SJSA1 (cell line): ENCODE measurements at regions not wholly inside any gene's neighbourhood (a gene's known extent, or its start where the extent isn't known, plus 50 kb on each side); places are given as distances from the start of the nearest gene placed in this dataset.

Source experiments
- DNase-seq, 2 experiments: peaks; one replicate each; pipeline ENCODE4 v3.0.0-alpha.2; 2015 to 2020; ENCODE audit warnings: low spot score in 2 of 2, low read depth in 1 of 2
- H3K27ac ChIP-seq: fragments of 250-450 bp; sonication (Bioruptor Pico); 2 replicates; pipeline ENCODE4 v1.5.1; 2020; ENCODE audit warnings: mild to moderate bottlenecking, moderate library complexity
- H3K27me3 ChIP-seq: fragments of 250-450 bp; sonication (Bioruptor Pico); replicated peaks from 2 replicates; pipeline ENCODE4 v1.5.1; 2020; ENCODE audit warnings: mild to moderate bottlenecking, moderate library complexity
- H3K36me3 ChIP-seq: fragments of 250-450 bp; sonication (Bioruptor Pico); 2 replicates; pipeline ENCODE4 v1.5.1; 2020; ENCODE audit warnings: mild to moderate bottlenecking
- H3K4me1 ChIP-seq: fragments of 250-450 bp; sonication (Bioruptor Pico); replicated peaks from 2 replicates; pipeline ENCODE4 v1.6.1; 2021; ENCODE audit warnings: mild to moderate bottlenecking
- H3K4me3 ChIP-seq: fragments of 250-450 bp; sonication (Bioruptor Pico); 2 replicates; pipeline ENCODE4 v1.5.1; 2020; ENCODE audit warnings: mild to moderate bottlenecking
- H3K9me3 ChIP-seq: fragments of 250-450 bp; sonication (Bioruptor Pico); replicated peaks from 2 replicates; pipeline ENCODE4 v1.5.1; 2020; ENCODE audit warnings: mild to moderate bottlenecking

- Histone ChIP-seq H3K9me3 (no peaks in the 10 kb centered on the region), H3K4me1 (no peaks in the 10 kb centered on the region), H3K4me3 (no peak overlapping the region), H3K27me3 (no peaks in the 10 kb centered on the region), H3K27ac (no peak overlapping the region), H3K36me3 (no peaks in the 10 kb centered on the region)
- no peak for DNase-seq
Measured at GRCh38 chr13:103540382-103540765, 474.2 kb upstream of the SLC10A2 start.

- no peaks in the 10 kb centered on the region for H3K27me3 ChIP-seq
- no peak overlapping the region for H3K4me3 ChIP-seq
- no peak for DNase-seq
- no peaks in the 10 kb centered on the region for H3K4me1 ChIP-seq
- no peak overlapping the region for H3K27ac ChIP-seq
- no peaks in the 10 kb centered on the region for H3K36me3 ChIP-seq
- no peaks in the 10 kb centered on the region for H3K9me3 ChIP-seq
Measured at GRCh38 chr13:103539721-103540381, 473.6 kb upstream of the SLC10A2 start.

- no peak for DNase-seq
- Histone ChIP-seq H3K27ac (no peak overlapping the region), H3K36me3 (no peaks in the 10 kb centered on the region), H3K9me3 (no peaks in the 10 kb centered on the region), H3K4me1 (no peaks in the 10 kb centered on the region), H3K27me3 (no peaks in the 10 kb centered on the region), H3K4me3 (no peak overlapping the region)
Measured at GRCh38 chr13:103539265-103539664, 473.0 kb upstream of the SLC10A2 start.

- Histone ChIP-seq H3K9me3 (no peaks in the 10 kb centered on the region), H3K4me3 (no peak overlapping the region), H3K36me3 (no peaks in the 10 kb centered on the region), H3K4me1 (no peaks in the 10 kb centered on the region), H3K27ac (no peak overlapping the region), H3K27me3 (no peaks in the 10 kb centered on the region)
- no peak for DNase-seq
Measured at GRCh38 chr13:103537616-103538015, 471.4 kb upstream of the SLC10A2 start.

DNA sequence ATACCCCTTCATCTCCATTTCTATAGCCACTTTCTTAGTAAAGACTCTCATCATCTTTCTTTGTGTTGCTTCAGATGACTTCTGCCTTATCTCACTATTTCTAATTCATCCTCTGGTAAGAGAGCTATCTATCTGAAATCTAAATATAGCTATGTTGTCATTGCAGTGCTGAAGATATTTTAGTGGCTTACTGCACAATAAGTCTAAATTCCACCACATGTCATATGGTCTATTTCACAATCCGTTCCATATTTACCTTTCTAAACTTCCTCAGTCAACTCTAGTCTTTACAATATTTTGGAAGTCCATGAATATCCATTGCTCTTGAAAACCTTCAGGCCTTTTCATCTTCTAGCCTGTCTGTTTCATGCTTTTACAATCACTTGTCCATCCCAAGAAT is 465.1 kb upstream of the SLC10A2 start:
- Histone ChIP-seq H3K27me3 (peaks cover 2% of the 10 kb centered on the region; the same call in 1 of the 2 replicates), H3K4me3 (no peak overlapping the region), H3K36me3 (no peaks in the 10 kb centered on the region), H3K4me1 (no peaks in the 10 kb centered on the region), H3K27ac (no peak overlapping the region), H3K9me3 (no peaks in the 10 kb centered on the region)
- no peak for DNase-seq

DNA sequence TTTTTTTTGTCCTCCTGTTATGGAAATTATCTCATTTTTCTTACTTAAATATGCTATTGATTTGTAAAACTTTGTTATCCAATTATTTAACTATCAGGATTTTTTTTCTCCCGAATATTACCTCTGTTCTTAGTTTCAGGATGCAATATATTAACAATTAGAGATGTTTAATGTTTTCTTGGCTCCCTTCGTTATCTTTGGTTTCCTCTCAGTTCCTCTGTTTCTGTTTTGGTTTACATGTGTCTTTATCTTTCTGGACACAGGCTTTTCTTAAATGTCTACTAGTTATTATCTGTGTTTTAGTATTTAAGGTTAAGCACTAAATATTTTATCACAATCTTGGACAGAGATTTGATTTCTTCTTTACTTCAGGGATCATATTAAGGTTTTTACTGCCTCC is 462.2 kb upstream of the SLC10A2 start:
- Histone ChIP-seq H3K4me3 (no peak overlapping the region), H3K27ac (no peak overlapping the region), H3K27me3 (peaks cover 2% of the 10 kb centered on the region; the same call in 1 of the 2 replicates), H3K9me3 (no peaks in the 10 kb centered on the region), H3K36me3 (no peaks in the 10 kb centered on the region), H3K4me1 (no peaks in the 10 kb centered on the region)
- no peak for DNase-seq

GRCh38 chr13:103525530-103525929 is 459.3 kb upstream of the SLC10A2 start:
- Histone ChIP-seq H3K36me3 (no peaks in the 10 kb centered on the region), H3K4me1 (no peaks in the 10 kb centered on the region), H3K27ac (no peak overlapping the region), H3K9me3 (no peaks in the 10 kb centered on the region), H3K27me3 (peaks cover 2% of the 10 kb centered on the region; the same call in 1 of the 2 replicates), H3K4me3 (no peak overlapping the region)
- DNase-seq, result no peak

DNA sequence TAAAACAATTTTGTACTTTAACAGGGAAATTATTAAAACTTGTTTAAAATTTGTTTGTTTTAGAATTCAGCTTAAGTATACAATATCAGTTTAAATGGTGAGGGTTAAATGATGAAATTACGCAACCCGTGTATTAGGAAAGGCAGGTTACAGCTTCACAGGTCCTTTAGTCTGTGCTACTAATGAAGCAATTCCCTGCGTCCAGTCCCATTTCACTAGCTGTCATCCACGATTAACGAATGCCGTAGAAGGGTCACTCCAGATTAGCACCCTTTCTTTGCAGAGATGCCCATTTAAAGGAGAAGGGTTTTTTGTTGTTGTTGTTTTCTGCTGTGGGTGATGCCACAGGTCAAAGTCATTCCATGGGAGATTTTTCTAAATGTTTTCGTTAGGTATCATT is 457.6 kb upstream of the SLC10A2 start:
- Histone ChIP-seq H3K36me3 (no peaks in the 10 kb centered on the region), H3K27me3 (no peaks in the 10 kb centered on the region)

GRCh38 chr13:103521532-103521931 is 455.3 kb upstream of the SLC10A2 start:
- no peak for DNase-seq
- H3K9me3 ChIP-seq, result no peaks in the 10 kb centered on the region
- no peak overlapping the region for H3K4me3 ChIP-seq
- H3K4me1 ChIP-seq, result no peaks in the 10 kb centered on the region
- H3K27me3 ChIP-seq, result no peaks in the 10 kb centered on the region
- H3K27ac ChIP-seq, result no peak overlapping the region
- H3K36me3 ChIP-seq, result no peaks in the 10 kb centered on the region

More for the DNA sequence above, 457.6 kb upstream of the SLC10A2 start:
- DNase-seq, result no peak
- no peak overlapping the region for H3K27ac ChIP-seq
- H3K9me3 ChIP-seq, result no peaks in the 10 kb centered on the region
- H3K4me3 ChIP-seq, result no peak overlapping the region
- H3K4me1 ChIP-seq, result no peaks in the 10 kb centered on the region

- Histone ChIP-seq H3K4me1 (no peaks in the 10 kb centered on the region), H3K27ac (no peak overlapping the region), H3K9me3 (no peaks in the 10 kb centered on the region), H3K36me3 (no peaks in the 10 kb centered on the region), H3K27me3 (no peaks in the 10 kb centered on the region), H3K4me3 (no peak overlapping the region)
- no peak for DNase-seq
Measured at GRCh38 chr13:103517768-103518102, 451.5 kb upstream of the SLC10A2 start.

- no peaks in the 10 kb centered on the region for H3K9me3 ChIP-seq
- no peak overlapping the region for H3K27ac ChIP-seq
- DNase-seq, result no peak
- no peak overlapping the region for H3K4me3 ChIP-seq
- no peaks in the 10 kb centered on the region for H3K4me1 ChIP-seq
- no peaks in the 10 kb centered on the region for H3K27me3 ChIP-seq
- no peaks in the 10 kb centered on the region for H3K36me3 ChIP-seq
Measured at GRCh38 chr13:103517066-103517767, 451.0 kb upstream of the SLC10A2 start.

DNA sequence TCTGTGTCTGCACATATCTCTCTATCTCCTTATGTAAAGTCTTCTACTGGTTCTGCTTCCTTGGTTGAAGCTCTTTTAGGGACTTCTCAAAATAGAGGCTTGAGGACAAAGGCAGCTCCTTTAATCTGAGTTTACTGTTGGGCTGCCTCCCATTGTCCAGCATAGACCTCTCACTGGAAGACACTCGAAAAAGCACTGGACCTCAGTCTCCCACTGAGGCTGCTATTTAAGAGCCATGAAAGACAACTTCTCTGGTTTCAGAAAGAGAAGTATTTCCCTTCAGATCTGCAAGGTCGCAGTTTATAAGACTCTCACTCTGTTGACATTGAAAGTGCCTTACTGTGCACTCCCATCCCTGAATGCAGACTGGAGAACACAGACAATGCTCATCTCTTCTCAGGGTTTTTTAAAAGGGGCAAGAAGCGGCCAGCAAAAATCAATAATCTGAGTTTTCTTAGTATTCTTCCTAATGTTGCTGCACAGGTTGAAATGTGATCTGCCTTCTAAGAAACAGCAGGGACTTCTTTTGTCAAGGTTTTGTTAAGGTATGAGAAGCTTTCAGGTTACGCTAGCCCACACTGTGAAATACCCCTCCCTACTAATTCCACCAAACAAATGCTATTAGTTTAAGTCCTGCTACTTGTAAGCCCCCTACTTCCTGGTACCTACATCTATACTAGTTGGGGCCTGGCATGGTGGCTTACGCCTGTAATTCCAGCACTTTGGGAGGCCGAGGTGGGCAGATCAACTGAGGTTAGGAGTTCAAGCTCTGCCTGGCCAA is 450.0 kb upstream of the SLC10A2 start:
- Histone ChIP-seq H3K27me3 (no peaks in the 10 kb centered on the region), H3K4me1 (no peaks in the 10 kb centered on the region), H3K9me3 (no peaks in the 10 kb centered on the region), H3K27ac (no peak overlapping the region), H3K36me3 (no peaks in the 10 kb centered on the region), H3K4me3 (no peak overlapping the region)
- no peak for DNase-seq

DNA sequence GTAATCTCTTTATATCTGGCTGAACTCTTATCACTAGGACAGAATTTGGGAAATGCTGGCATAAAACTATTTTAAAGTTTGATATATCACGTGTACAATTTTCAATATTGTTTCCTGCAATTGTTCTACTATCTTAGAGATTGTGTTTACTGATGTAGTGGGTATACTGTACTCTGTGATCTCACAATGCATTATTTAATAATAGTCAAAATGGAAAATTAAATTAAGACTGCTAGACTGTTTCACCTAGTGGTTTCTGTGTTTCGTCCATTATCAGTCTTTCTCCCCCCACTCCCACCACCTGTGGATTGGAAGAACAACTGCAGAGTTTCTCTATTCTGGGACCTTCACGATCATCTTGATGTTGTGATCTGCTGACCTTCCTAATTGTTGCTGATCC is 449.2 kb upstream of the SLC10A2 start:
- no peaks in the 10 kb centered on the region for H3K9me3 ChIP-seq
- H3K27ac ChIP-seq, result no peak overlapping the region
- no peaks in the 10 kb centered on the region for H3K36me3 ChIP-seq
- H3K27me3 ChIP-seq, result no peaks in the 10 kb centered on the region
- H3K4me1 ChIP-seq, result no peaks in the 10 kb centered on the region
- DNase-seq, result no peak
- H3K4me3 ChIP-seq, result no peak overlapping the region

DNA sequence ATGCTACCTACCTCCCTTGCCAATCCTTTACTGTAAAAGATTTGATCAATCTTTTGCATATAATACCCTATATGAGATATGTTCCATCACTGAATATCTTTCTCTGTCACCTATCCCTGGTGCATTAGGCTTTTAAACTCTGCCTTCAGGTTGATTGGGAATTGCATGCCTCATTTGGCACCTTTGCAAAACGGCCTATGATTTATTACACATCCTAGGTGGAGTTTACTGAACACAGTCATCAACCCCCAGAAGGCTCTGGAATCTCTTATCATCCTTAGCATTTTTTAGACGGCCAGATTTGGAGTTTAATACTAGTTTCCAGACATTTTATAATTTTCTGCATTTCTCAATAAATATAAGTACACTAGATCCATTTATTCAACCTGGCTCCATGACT is 448.4 kb upstream of the SLC10A2 start:
- Histone ChIP-seq H3K9me3 (0 out of 2 replicates have a peak, but pooled peaks cover 2% of the 10 kb centered on the region), H3K36me3 (no peaks in the 10 kb centered on the region), H3K27me3 (no peaks in the 10 kb centered on the region), H3K4me1 (no peaks in the 10 kb centered on the region), H3K27ac (no peak overlapping the region), H3K4me3 (no peak overlapping the region)
- no peak for DNase-seq
